ENCODE measurements at regions not wholly inside any gene's neighbourhood (a gene's known extent, or its start where the extent isn't known, plus 50 kb on each side); places are given as distances from the start of the nearest gene placed in this dataset.

- H3K27ac ChIP-seq = no peak overlapping the region
- 80% methylated on average over 1 of the region's 1 CpG for WGBS (ENCODE audit: missing lambda C conversion rate)
- no peaks in the 10 kb centered on the region for H3K4me1 ChIP-seq
- no peak for FAIRE-seq
- POLR2A ChIA-PET = no interaction called here
- H3K4me3 ChIP-seq = no peak overlapping the region
- CTCF ChIA-PET = no interaction called here
- no peak for DNase-seq (ENCODE audit: low read depth in 1 of 2, low spot score in 1 of 2)
- no peak for ATAC-seq
- no peak overlapping the region for H3K4me2 ChIP-seq
- no peaks in the 10 kb centered on the region for H3K9me3 ChIP-seq
- TF ChIP-seq HOXB13 (CRISPR knock-in tag; IDR thresholded peaks at IDR 0.05; ENCODE audit: low read depth) (no peak), REST (IDR thresholded peaks at IDR 0.05) (no peak), MAZ (IDR thresholded peaks at IDR 0.05; ENCODE audit: borderline replicate concordance, low read depth, low read length) (no peak), EP300 (IDR thresholded peaks at IDR 0.05) (no peak), ZC3H11A (IDR thresholded peaks at IDR 0.05) (no peak), GATA3 (IDR thresholded peaks at IDR 0.05; ENCODE audit: borderline replicate concordance) (no peak), MYC (IDR thresholded peaks at IDR 0.05; ENCODE audit: borderline replicate concordance, low read length) (no peak), ZSCAN20 (CRISPR knock-in tag; IDR thresholded peaks at IDR 0.05) (no peak), ZNF302 (CRISPR knock-in tag; IDR thresholded peaks at IDR 0.05) (no peak), ESRRA (IDR thresholded peaks at IDR 0.05; ENCODE audit: borderline replicate concordance, low read length) (no peak), FOXS1 (CRISPR knock-in tag; IDR thresholded peaks at IDR 0.05) (no peak), CHD2 (IDR thresholded peaks at IDR 0.05; ENCODE audit: low read length, partially characterized antibody) (no peak), RARB (CRISPR knock-in tag; IDR thresholded peaks at IDR 0.05) (no peak), HOXB5 (CRISPR knock-in tag; IDR thresholded peaks at IDR 0.05) (no peak)
These were observed 840.1 kb upstream of the SLITRK5 start for GRCh38 chr13:86831084-86831483.

- ChIA-PET CTCF (no interaction called here), POLR2A (no interaction called here)
- no peaks in the 10 kb centered on the region for H3K4me1 ChIP-seq
- FAIRE-seq = no peak
- no peak overlapping the region for H3K4me3 ChIP-seq
- WGBS (ENCODE audit: missing lambda C conversion rate) = 32% methylated on average over 4 of the region's 10 CpGs
- no peak for DNase-seq (ENCODE audit: low read depth in 1 of 2, low spot score in 1 of 2)
- TF ChIP-seq EP300 (IDR thresholded peaks at IDR 0.05) = no peak
- TF ChIP-seq POLR2AphosphoS2 (conservative IDR thresholded peaks at IDR 0.05; ENCODE audit: low read length) = no peak
- no peak for TF ChIP-seq NFE2L2 (conservative IDR thresholded peaks at IDR 0.05; ENCODE audit: low read length)
- TF ChIP-seq EHF (CRISPR knock-in tag; IDR thresholded peaks at IDR 0.05) = no peak
- TF ChIP-seq MAZ (IDR thresholded peaks at IDR 0.05; ENCODE audit: borderline replicate concordance, low read depth, low read length) = no peak
- no peak for TF ChIP-seq ZFP36 (IDR thresholded peaks at IDR 0.05; ENCODE audit: borderline replicate concordance, partially characterized antibody)
- ATAC-seq = no peak
- H3K27ac ChIP-seq = no peak overlapping the region
- no peaks in the 10 kb centered on the region for H3K9me3 ChIP-seq
- H3K4me2 ChIP-seq = no peak overlapping the region
These were observed 832.6 kb upstream of the SLITRK5 start for GRCh38 chr13:86838411-86839120.

DNA sequence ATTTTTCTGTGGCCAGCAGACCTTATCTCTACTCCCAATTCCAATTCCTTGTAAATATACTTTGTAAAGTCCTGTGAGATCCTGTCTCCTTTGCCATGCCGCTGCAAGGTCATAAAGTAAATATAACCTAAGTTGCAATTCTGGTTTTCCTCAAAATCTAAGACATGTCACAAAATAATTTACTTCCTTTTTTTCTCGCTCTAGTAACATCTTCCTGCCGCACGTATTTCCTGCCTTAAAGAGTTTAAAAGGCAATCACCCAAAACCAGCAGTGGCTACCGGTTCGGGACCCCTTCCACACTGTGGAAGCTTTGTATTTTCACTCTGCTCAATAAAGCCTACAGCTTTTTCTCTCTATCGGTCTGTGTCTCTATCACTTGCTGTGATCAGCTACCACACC lies 832.0 kb upstream of the SLITRK5 start:
- Histone ChIP-seq H3K4me2 (no peak overlapping the region), H3K27ac (no peak overlapping the region), H3K4me1 (no peaks in the 10 kb centered on the region), H3K4me3 (no peak overlapping the region), H3K9me3 (no peaks in the 10 kb centered on the region)
- no peak for FAIRE-seq
- WGBS (ENCODE audit: missing lambda C conversion rate) = 66% methylated on average over 7 of the region's 7 CpGs
- DNase-seq (ENCODE audit: low read depth in 1 of 2, low spot score in 1 of 2) = no peak
- no peak for ATAC-seq
- ChIA-PET POLR2A (no interaction called here), CTCF (no interaction called here)
- TF ChIP-seq BCL3 (IDR thresholded peaks at IDR 0.05) = no peak
- TF ChIP-seq, protein P1, sequence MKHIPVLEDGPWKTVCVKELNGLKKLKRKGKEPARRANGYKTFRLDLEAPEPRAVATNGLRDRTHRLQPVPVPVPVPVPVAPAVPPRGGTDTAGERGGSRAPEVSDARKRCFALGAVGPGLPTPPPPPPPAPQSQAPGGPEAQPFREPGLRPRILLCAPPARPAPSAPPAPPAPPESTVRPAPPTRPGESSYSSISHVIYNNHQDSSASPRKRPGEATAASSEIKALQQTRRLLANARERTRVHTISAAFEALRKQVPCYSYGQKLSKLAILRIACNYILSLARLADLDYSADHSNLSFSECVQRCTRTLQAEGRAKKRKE (CRISPR knock-in tag; IDR thresholded peaks at IDR 0.05; ENCODE audit: low read depth) = no peak
- TF ChIP-seq MAZ (IDR thresholded peaks at IDR 0.05; ENCODE audit: borderline replicate concordance, low read depth, low read length) = no peak
- TF ChIP-seq REST (IDR thresholded peaks at IDR 0.05) = no peak
- TF ChIP-seq BHLHE40 (IDR thresholded peaks at IDR 0.05; ENCODE audit: low read depth, low read length) = no peak
- no peak for TF ChIP-seq KDM1A (IDR thresholded peaks at IDR 0.05; ENCODE audit: low read depth)
- no peak for TF ChIP-seq PBX3 (IDR thresholded peaks at IDR 0.05)
- no peak for TF ChIP-seq HOXA7 (CRISPR knock-in tag; IDR thresholded peaks at IDR 0.05)
